WERI-Rb-1 (cell line): ENCODE measurements at regions not wholly inside any gene's neighbourhood (a gene's known extent, or its start where the extent isn't known, plus 50 kb on each side); places are given as distances from the start of the nearest gene placed in this dataset.
"Not testable (repeated sequence)": the region's sequence is repeated elsewhere in the genome, so short reads cannot be mapped to it uniquely, and the experiment has no call there.

Experiments
- DNase-seq: peaks from one replicate; pipeline ENCODE4 v3.0.0-alpha.2; 2020
- H3K27ac ChIP-seq: fragments of 250-450 bp; sonication (Bioruptor Pico); 2 replicates; pipeline ENCODE4 v1.5.1; 2020; ENCODE audit warnings: mild to moderate bottlenecking, moderate library complexity
- H3K27me3 ChIP-seq: fragments of 250-450 bp; sonication (Bioruptor Pico); 2 replicates; pipeline ENCODE4 v1.5.1; 2021; ENCODE audit warnings: mild to moderate bottlenecking, low read depth, moderate library complexity; ENCODE audit not compliant: insufficient read depth, severe bottlenecking
- H3K36me3 ChIP-seq: fragments of 250-450 bp; sonication (Bioruptor Pico); 2 replicates; pipeline ENCODE4 v1.5.1; 2020; ENCODE audit warnings: mild to moderate bottlenecking, moderate library complexity
- H3K4me3 ChIP-seq: 2 replicates; pipeline ENCODE4 v1.5.1; 2011; ENCODE audit warnings: low read depth, mild to moderate bottlenecking, control low read depth, low read length
- H3K9me3 ChIP-seq: fragments of 250-450 bp; sonication (Bioruptor Pico); 2 replicates; pipeline ENCODE4 v1.5.1; 2021; ENCODE audit warnings: mild to moderate bottlenecking, moderate library complexity; ENCODE audit not compliant: severe bottlenecking
- TF ChIP-seq, protein P1 (sequence below): IDR thresholded peaks from 2 replicates; pipeline ENCODE4 v1.5.1; 2011; ENCODE audit warnings: low read depth, mild to moderate bottlenecking, control low read depth, inconsistent platforms, low read length

DNA sequence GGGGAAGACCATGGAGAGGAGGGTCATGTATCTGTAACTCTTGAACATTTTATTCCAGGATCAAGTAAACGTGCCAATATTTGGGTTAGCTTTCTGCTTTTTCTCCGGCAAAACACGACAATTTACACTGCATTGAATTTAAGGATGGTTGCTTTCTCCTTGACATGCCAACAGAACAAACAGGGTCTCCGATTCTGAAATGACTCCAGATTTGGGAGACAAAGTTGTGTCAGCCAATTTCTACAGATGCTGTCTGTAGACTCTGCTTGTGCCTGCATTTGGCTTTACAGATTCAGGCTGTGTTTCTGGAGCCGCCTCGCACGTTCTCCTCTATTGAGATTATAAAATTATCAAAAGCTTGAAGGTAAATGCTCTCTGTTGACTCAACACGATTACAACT is 207.0 kb downstream of the ASMT start:
- no peak for DNase-seq
- Histone ChIP-seq H3K27me3 (no peaks in the 10 kb centered on the region), H3K9me3 (no peaks in the 10 kb centered on the region), H3K36me3 (no peaks in the 10 kb centered on the region), H3K4me3 (no peak overlapping the region), H3K27ac (no peak overlapping the region)
- TF ChIP-seq, protein P1, sequence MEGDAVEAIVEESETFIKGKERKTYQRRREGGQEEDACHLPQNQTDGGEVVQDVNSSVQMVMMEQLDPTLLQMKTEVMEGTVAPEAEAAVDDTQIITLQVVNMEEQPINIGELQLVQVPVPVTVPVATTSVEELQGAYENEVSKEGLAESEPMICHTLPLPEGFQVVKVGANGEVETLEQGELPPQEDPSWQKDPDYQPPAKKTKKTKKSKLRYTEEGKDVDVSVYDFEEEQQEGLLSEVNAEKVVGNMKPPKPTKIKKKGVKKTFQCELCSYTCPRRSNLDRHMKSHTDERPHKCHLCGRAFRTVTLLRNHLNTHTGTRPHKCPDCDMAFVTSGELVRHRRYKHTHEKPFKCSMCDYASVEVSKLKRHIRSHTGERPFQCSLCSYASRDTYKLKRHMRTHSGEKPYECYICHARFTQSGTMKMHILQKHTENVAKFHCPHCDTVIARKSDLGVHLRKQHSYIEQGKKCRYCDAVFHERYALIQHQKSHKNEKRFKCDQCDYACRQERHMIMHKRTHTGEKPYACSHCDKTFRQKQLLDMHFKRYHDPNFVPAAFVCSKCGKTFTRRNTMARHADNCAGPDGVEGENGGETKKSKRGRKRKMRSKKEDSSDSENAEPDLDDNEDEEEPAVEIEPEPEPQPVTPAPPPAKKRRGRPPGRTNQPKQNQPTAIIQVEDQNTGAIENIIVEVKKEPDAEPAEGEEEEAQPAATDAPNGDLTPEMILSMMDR = no peak

DNA sequence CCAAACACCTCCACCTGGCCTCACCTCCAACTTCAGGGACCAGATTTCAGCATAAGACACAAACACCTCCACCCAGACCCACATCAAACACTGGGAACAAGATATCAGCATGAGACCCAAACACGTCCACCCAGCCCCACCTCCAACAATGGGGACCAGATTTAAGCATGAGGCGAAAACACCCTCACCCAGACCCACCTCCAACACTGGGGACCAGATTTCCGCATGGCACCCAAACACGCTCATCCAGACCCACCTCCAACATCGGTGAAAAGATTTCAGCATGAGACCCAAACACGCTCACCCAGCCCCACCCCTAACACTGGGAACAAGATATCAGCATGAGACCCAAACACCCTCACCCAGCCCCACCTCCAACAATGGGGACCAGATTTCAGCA is 210.0 kb downstream of the ASMT start:
- H3K36me3 ChIP-seq = no peaks in the 10 kb centered on the region
- no peaks in the 10 kb centered on the region for H3K27me3 ChIP-seq
- H3K4me3 ChIP-seq = no peak overlapping the region
- DNase-seq = no peak
- no peaks in the 10 kb centered on the region for H3K9me3 ChIP-seq
- H3K27ac ChIP-seq = no peak overlapping the region
- TF ChIP-seq, protein P1 = no peak

DNA sequence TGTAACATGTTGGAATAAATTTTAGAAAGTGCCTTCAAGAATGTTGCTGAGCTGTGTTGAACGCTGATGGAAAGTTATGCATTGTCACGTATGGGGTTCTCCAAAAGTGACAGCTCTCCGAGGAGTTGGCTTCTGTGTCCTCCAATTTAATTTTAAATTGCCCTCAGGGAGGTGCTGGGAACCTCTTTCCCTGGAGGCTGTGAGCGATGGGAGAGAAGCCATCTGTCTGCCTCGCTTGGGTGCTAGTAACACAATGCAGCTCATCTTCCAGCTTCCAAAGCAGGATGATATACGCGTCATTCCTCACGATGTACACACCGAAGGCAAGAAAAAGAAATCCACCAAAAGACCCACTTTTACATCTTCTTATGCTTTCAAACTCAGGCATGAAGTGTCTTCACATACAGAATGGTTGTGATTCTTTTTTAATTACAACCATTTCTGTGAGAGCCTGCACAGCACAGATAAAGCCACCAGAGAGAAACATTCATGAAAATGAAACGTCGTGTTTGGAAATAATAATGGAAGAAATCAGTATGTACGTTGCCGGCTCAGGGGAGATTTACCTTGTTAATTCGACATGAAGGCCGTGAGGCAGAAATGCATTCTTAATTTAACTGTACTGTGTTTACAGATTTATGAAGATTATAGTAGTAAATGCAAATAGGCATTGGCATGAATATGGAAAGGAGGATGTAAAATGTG is 218.9 kb downstream of the ASMT start:
- Histone ChIP-seq H3K4me3 (no peak overlapping the region), H3K9me3 (no peaks in the 10 kb centered on the region), H3K36me3 (no peaks in the 10 kb centered on the region), H3K27me3 (no peaks in the 10 kb centered on the region), H3K27ac (no peak overlapping the region)
- no peak for DNase-seq
- TF ChIP-seq, protein P1 = no peak

DNA sequence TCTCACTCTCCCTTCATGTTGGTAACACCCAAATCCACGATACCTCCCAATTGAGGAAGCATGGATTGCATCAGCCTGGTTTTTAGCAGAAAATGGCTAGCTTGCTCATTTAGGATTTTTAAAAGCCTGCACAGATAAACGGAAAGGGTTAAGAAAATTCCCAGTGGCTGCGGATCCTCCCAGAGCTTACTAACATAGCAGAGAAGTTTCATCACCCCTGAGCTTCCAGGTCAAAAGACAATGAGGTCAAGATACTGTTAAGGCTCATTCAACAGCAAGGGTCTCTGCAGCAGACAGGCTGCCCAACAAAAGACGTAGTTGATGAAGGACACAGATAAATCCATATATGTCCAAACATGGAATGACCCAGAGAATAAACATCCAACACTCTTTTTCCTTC is 220.2 kb downstream of the ASMT start:
- H3K36me3 ChIP-seq = no peaks in the 10 kb centered on the region

DNA sequence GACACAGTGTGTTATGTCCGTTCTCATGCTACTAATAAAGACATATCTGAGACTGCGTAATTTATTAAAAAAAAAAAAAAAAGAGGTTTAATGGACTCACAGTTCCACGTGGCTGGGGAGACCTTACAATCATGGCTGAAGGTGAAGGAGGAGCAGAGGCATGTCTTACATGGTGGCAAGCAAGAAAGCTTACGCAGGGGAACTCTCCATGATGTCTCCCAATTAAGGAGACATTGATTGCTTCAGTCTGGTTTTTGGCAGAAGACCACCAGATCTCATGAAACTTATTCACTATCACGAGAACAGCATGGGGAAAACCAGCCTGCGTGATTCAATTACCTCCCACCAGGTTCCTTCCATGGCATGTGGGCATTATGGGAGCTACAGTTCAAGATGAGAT is 221.8 kb downstream of the ASMT start:
- Histone ChIP-seq H3K27ac (no peak overlapping the region), H3K9me3 (no peaks in the 10 kb centered on the region), H3K36me3 (no peaks in the 10 kb centered on the region), H3K27me3 (no peaks in the 10 kb centered on the region), H3K4me3 (no peak overlapping the region)
- no peak for DNase-seq
- TF ChIP-seq, protein P1 = no peak

More for the DNA sequence above, 220.2 kb downstream of the ASMT start:
- DNase-seq = no peak
- H3K27me3 ChIP-seq = no peaks in the 10 kb centered on the region
- H3K27ac ChIP-seq = no peak overlapping the region
- no peak overlapping the region for H3K4me3 ChIP-seq
- TF ChIP-seq, protein P1 = no peak
- no peaks in the 10 kb centered on the region for H3K9me3 ChIP-seq

DNA sequence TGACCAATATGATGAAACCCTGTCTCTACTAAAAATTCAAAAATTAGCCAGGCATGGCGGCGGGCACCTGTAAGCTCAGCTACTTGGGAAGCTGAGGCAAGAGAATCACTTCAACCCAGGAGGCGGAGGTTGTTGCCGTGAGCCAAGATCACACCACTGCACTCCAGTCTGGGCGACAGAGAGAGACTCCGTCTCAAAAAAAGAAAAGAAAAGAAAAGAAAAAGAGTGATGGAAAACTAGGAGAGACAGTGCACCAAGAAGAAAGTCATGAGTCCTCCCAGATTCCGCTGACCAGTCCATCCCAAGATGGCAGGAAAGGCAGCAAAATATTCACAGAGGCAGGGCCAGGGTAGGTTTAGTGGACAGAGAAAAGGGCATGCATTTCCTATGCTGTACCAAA is 226.9 kb downstream of the ASMT start:
- no peak overlapping the region for H3K4me3 ChIP-seq
- no peaks in the 10 kb centered on the region for H3K27me3 ChIP-seq
- DNase-seq = no peak
- no peak overlapping the region for H3K27ac ChIP-seq
- no peaks in the 10 kb centered on the region for H3K9me3 ChIP-seq
- TF ChIP-seq, protein P1 = no peak
- H3K36me3 ChIP-seq = no peaks in the 10 kb centered on the region

DNA sequence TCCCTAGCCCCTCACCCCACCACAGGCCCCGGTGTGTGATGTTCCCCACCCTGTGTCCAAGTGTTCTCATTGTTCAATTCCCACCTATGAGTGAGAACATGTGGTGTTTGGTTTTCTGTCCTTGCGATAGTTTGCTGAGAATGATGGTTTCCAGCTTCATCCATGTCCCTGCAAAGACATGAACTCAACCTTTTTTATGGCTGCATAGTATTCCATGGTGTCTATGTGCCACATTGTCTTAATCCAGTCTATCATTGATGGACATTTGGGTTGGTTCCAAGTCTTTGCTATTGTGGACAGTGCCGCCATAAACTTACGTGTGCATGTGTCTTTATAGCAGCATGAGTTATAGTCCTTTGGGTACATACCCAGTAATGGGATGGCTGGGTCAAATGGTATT is 232.1 kb downstream of the ASMT start:
- not testable (repeated sequence) for H3K9me3 ChIP-seq, H3K4me3 ChIP-seq, DNase-seq, H3K36me3 ChIP-seq, H3K27ac ChIP-seq, H3K27me3 ChIP-seq

DNA sequence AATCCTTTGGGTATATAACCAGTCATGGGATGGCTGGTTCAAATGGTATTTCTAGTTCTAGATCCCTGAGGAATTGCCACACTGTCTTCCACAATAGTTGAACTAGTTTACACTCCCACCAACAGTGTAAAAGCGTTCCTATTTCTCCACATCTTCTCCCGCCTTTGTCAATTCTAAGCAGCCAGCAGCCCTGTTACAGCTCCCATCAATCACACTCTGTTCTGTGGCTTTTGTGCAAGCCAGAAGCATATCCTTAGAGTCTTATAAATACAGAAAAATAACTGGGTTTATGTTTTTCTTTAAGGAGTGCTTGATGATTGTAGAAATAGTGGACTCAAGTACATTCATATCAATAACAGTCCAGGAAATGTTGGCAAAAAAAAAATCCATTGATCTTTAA is 232.9 kb downstream of the ASMT start:
- not testable (repeated sequence) for DNase-seq, H3K27me3 ChIP-seq, H3K27ac ChIP-seq, H3K9me3 ChIP-seq, H3K36me3 ChIP-seq, H3K4me3 ChIP-seq
